Kidney (tissue), 13 donors: ENCODE measurements at regions not wholly inside any gene's neighbourhood (a gene's known extent, or its start where the extent isn't known, plus 50 kb on each side); places are given as distances from the start of the nearest gene placed in this dataset.
A peak's percentile ranks its signal among the peaks of the same experiment; 100 is the strongest.

Experiments
- DNase-seq, 5 donors: peaks; one replicate each; pipeline ENCODE4 v3.0.0-alpha.2; 2013 to 2020
- FAIRE-seq: peaks from 2 replicates; lab custom pipeline; 2012; peaks lifted over from hg19 to GRCh38; lab: Jason Lieb, UNC
- H3K27ac ChIP-seq, 2 donors: one replicate each; pipeline ENCODE4 v1.7.0; 2013; ENCODE audit warnings: low read depth in 2 of 2, low read length in 2 of 2, inconsistent platforms in 1 of 2
- H3K27me3 ChIP-seq: one replicate; pipeline ENCODE4 v1.7.1; 2013; ENCODE audit warnings: low read length, inconsistent platforms; ENCODE audit not compliant: control insufficient read depth, insufficient read depth
- H3K36me3 ChIP-seq, 3 donors: one replicate each; pipeline versions ENCODE4 v1.7.0 to v1.7.1; 2013; ENCODE audit warnings: low read length in 3 of 3, control low read depth in 1 of 3, inconsistent platforms in 1 of 3; ENCODE audit not compliant: insufficient read depth in 3 of 3, control insufficient read depth in 2 of 3
- H3K4me1 ChIP-seq, 3 donors: one replicate each; pipeline versions ENCODE4 v1.7.0 to v1.7.1; 2013; ENCODE audit warnings: low read length in 3 of 3, inconsistent platforms in 1 of 3, low read depth in 1 of 3; ENCODE audit not compliant: control insufficient read depth in 2 of 3, insufficient read depth in 2 of 3
- H3K4me3 ChIP-seq, 3 donors: one replicate each; pipeline versions ENCODE4 v1.7.0 to v1.8.1; 2013; ENCODE audit warnings: low read length in 3 of 3, control low read depth in 1 of 3, inconsistent platforms in 1 of 3
- H3K9ac ChIP-seq, 3 donors: one replicate each; pipeline versions ENCODE4 v1.7.0 to v1.7.1; 2013; ENCODE audit warnings: low read length in 3 of 3, control low read depth in 1 of 3, inconsistent platforms in 1 of 3
- H3K9me3 ChIP-seq, 3 donors: one replicate each; pipeline versions ENCODE4 v1.7.0 to v1.7.1; 2013; ENCODE audit warnings: low read length in 3 of 3, control low read depth in 1 of 3, inconsistent platforms in 1 of 3; ENCODE audit not compliant: control insufficient read depth in 2 of 3, insufficient read depth in 1 of 3
- CTCF ChIP-seq: IDR thresholded peaks from 3 replicates; pipeline ENCODE4 v1.5.1; 2012; ENCODE audit warnings: mild to moderate bottlenecking, moderate library complexity, borderline replicate concordance; ENCODE audit not compliant: insufficient read depth; ENCODE audit errors: extremely low read depth
- intact Hi-C: fragments of 100-400 bp; cut with DNase I; formaldehyde crosslinking; loops from one replicate; pipeline ENCODE4 v1.11.1; 2022
- donor health status: control.
- donor health status: control.
- donor health status: control.
- donor health status: control.
- donor health status: control.
- donor health status: DM: yes; HTN: yes; CAD: no.
- donor health status: Normal renal cell carcinoma (clear cell type).

GRCh38 chr5:12237837-12238575, 333.8 kb upstream of the CTNND2 start:
- H3K27me3 ChIP-seq, result no peaks in the 10 kb centered on the region
- TF ChIP-seq CTCF, result no peak
- no peaks in the 10 kb centered on the region for H3K36me3 ChIP-seq
- intact Hi-C loops, result no loop called here
- no peaks in the 10 kb centered on the region for H3K4me1 ChIP-seq
- DNase-seq (no peak), FAIRE-seq (no peak)
- H3K9ac ChIP-seq, result no peak overlapping the region
- no peaks in the 10 kb centered on the region for H3K9me3 ChIP-seq
- no peak overlapping the region for H3K4me3 ChIP-seq
- no peak overlapping the region for H3K27ac ChIP-seq

GRCh38 chr5:12230659-12231058, 326.4 kb upstream of the CTNND2 start:
- no peak overlapping the region for H3K4me3 ChIP-seq
- DNase-seq (peak in 1 of 5 donors; percentile 17), FAIRE-seq (no peak)
- no peaks in the 10 kb centered on the region for H3K4me1 ChIP-seq
- H3K27ac ChIP-seq, result no peak overlapping the region
- H3K36me3 ChIP-seq, result no peaks in the 10 kb centered on the region
- H3K9ac ChIP-seq, result no peak overlapping the region
- no peaks in the 10 kb centered on the region for H3K9me3 ChIP-seq
- intact Hi-C loops, result no loop called here
- no peak for TF ChIP-seq CTCF
- H3K27me3 ChIP-seq, result no peaks in the 10 kb centered on the region

GRCh38 chr5:12217039-12217438, 312.8 kb upstream of the CTNND2 start:
- H3K4me1 ChIP-seq, result no peaks in the 10 kb centered on the region
- DNase-seq (no peak), FAIRE-seq (no peak)
- intact Hi-C loops, result no loop called here
- H3K27me3 ChIP-seq, result no peaks in the 10 kb centered on the region
- no peaks in the 10 kb centered on the region for H3K36me3 ChIP-seq
- H3K4me3 ChIP-seq, result no peak overlapping the region
- H3K27ac ChIP-seq, result no peak overlapping the region
- peaks cover 0 to 8% (median 0%) of the 10 kb centered on the region in 3 donors for H3K9me3 ChIP-seq
- TF ChIP-seq CTCF, result no peak
- no peak overlapping the region for H3K9ac ChIP-seq
